Mesenchymal stem cell (in vitro differentiated cells and primary cell): ENCODE measurements at regions not wholly inside any gene's neighbourhood (a gene's known extent, or its start where the extent isn't known, plus 50 kb on each side); places are given as distances from the start of the nearest gene placed in this dataset.

Experiments used
- DNase-seq: peaks from one replicate; pipeline ENCODE4 v3.0.0-alpha.2; 2013
- H2AFZ ChIP-seq: one replicate; pipeline ENCODE4 v1.6.1; 2013; ENCODE audit warnings: low read depth, mild to moderate bottlenecking, control low read depth, inconsistent platforms, low read length, moderate library complexity
- H2AK5ac ChIP-seq: 2 replicates; pipeline ENCODE4 v1.6.1; 2013; ENCODE audit warnings: low read length, moderate library complexity, mild to moderate bottlenecking, inconsistent platforms; ENCODE audit not compliant: severe bottlenecking
- H2BK120ac ChIP-seq: one replicate; pipeline ENCODE4 v1.6.1; 2013; ENCODE audit warnings: low read depth, mild to moderate bottlenecking, inconsistent platforms, low read length, moderate library complexity
- H2BK12ac ChIP-seq, 2 experiments: one replicate each; pipeline ENCODE4 v1.6.1; 2013; ENCODE audit warnings: inconsistent platforms in 2 of 2, low read length in 2 of 2, mild to moderate bottlenecking in 2 of 2, moderate library complexity in 2 of 2, control low read depth in 1 of 2
- H2BK15ac ChIP-seq: one replicate; pipeline ENCODE4 v1.6.1; 2013; ENCODE audit warnings: mild to moderate bottlenecking, low read depth, inconsistent platforms; ENCODE audit not compliant: poor library complexity, severe bottlenecking
- H2BK5ac ChIP-seq: 2 replicates; pipeline ENCODE4 v1.6.1; 2013; ENCODE audit warnings: low read depth, mild to moderate bottlenecking, low read length, control low read depth, inconsistent platforms; ENCODE audit not compliant: poor library complexity, severe bottlenecking
- H3K14ac ChIP-seq, 2 experiments: one replicate each; pipeline ENCODE4 v1.6.1; 2013; ENCODE audit warnings: inconsistent platforms in 2 of 2, low read length in 2 of 2, control low read depth in 1 of 2, mild to moderate bottlenecking in 1 of 2, moderate library complexity in 1 of 2
- H3K18ac ChIP-seq, 2 experiments: one replicate each; pipeline ENCODE4 v1.6.1; 2013; ENCODE audit warnings: inconsistent platforms in 2 of 2, low read length in 2 of 2, control low read depth in 1 of 2, low read depth in 1 of 2, mild to moderate bottlenecking in 1 of 2
- H3K23ac ChIP-seq, 2 experiments: one replicate each; pipeline ENCODE4 v1.6.1; 2013; ENCODE audit warnings: inconsistent platforms in 2 of 2, low read length in 2 of 2, mild to moderate bottlenecking in 2 of 2, moderate library complexity in 2 of 2, control low read depth in 1 of 2
- H3K27ac ChIP-seq: 2 replicates; pipeline ENCODE4 v1.5.1; 2013; ENCODE audit warnings: mild to moderate bottlenecking, moderate library complexity, low read length, control low read depth, inconsistent platforms; ENCODE audit not compliant: poor library complexity, severe bottlenecking
- H3K27me3 ChIP-seq, 2 experiments: 2 replicates each; pipeline versions ENCODE4 v1.6.1 to v1.7.0; 2013; ENCODE audit warnings: low read length in 2 of 2, mild to moderate bottlenecking in 2 of 2, moderate library complexity in 2 of 2, control low read depth in 1 of 2, inconsistent platforms in 1 of 2; ENCODE audit not compliant: control insufficient read depth in 1 of 2, insufficient read depth in 1 of 2
- H3K36me3 ChIP-seq, 2 experiments: 2 replicates each; pipeline versions ENCODE4 v1.6.1 to v1.7.0; 2013; ENCODE audit warnings: low read length in 2 of 2, control low read depth in 1 of 2, inconsistent platforms in 1 of 2, low read depth in 1 of 2, mild to moderate bottlenecking in 1 of 2; ENCODE audit not compliant: insufficient read depth in 2 of 2, control insufficient read depth in 1 of 2
- H3K4ac ChIP-seq, 2 experiments: one replicate each; pipeline ENCODE4 v1.6.1; 2013; ENCODE audit warnings: inconsistent platforms in 2 of 2, low read length in 2 of 2, mild to moderate bottlenecking in 2 of 2, moderate library complexity in 2 of 2, control low read depth in 1 of 2, low read depth in 1 of 2
- H3K4me1 ChIP-seq: 2 replicates; pipeline ENCODE4 v1.6.1; 2013; ENCODE audit warnings: low read depth, low read length, control low read depth; ENCODE audit not compliant: control insufficient read depth, insufficient read depth
- H3K4me2 ChIP-seq: 2 replicates; pipeline ENCODE4 v1.6.1; 2013; ENCODE audit warnings: low read length, mild to moderate bottlenecking, inconsistent platforms; ENCODE audit not compliant: poor library complexity, severe bottlenecking
- H3K4me3 ChIP-seq, 2 experiments: 2 replicates each; pipeline versions ENCODE4 v1.5.1 to v1.7.0; 2013; ENCODE audit warnings: low read length in 2 of 2, mild to moderate bottlenecking in 2 of 2, control low read depth in 1 of 2, low read depth in 1 of 2; ENCODE audit not compliant: insufficient read depth in 1 of 2
- H3K79me1 ChIP-seq: replicated peaks from 2 replicates; pipeline ENCODE4 v1.6.1; 2013; ENCODE audit warnings: mild to moderate bottlenecking, control low read depth, low read length, inconsistent platforms; ENCODE audit not compliant: poor library complexity, severe bottlenecking
- H3K9ac ChIP-seq: 2 replicates; pipeline ENCODE4 v1.7.0; 2013; ENCODE audit warnings: mild to moderate bottlenecking, low read length, moderate library complexity
- H3K9me3 ChIP-seq: 2 replicates; pipeline ENCODE4 v1.7.0; 2013; ENCODE audit warnings: mild to moderate bottlenecking, low read length; ENCODE audit not compliant: control insufficient read depth
- H4K8ac ChIP-seq: one replicate; pipeline ENCODE4 v1.6.1; 2013; ENCODE audit warnings: inconsistent platforms, mild to moderate bottlenecking, low read length, moderate library complexity
- H4K91ac ChIP-seq: one replicate; pipeline ENCODE4 v1.6.1; 2013; ENCODE audit warnings: mild to moderate bottlenecking, low read length, inconsistent platforms
- WGBS: methylation state at CpG from one replicate; pipeline ENCODE4 v1.1.7; 2013; ENCODE audit warnings: mixed read lengths; 5-methylcytosine and 5-hydroxymethylcytosine counted together

- Histone ChIP-seq H3K4me1 (no peaks in the 10 kb centered on the region), H2AFZ (no peak overlapping the region), H3K79me1 (no peaks in the 10 kb centered on the region), H3K4me2 (no peak overlapping the region), H3K4ac (no peak overlapping the region), H4K91ac (no peak overlapping the region), H3K9me3 (no peaks in the 10 kb centered on the region), H2BK5ac (no peak overlapping the region), H3K14ac (no peak overlapping the region), H3K9ac (no peak overlapping the region), H3K36me3 (no peaks in the 10 kb centered on the region), H2BK15ac (no peak overlapping the region), H3K18ac (no peak overlapping the region), H3K23ac (no peak overlapping the region), H4K8ac (no peak overlapping the region), H2BK12ac (no peak overlapping the region), H2AK5ac (no peak overlapping the region), H2BK120ac (no peak overlapping the region), H3K4me3 (no peak overlapping the region), H3K27me3 (peaks cover 0 to 20% of the 10 kb centered on the region in 2 experiments), H3K27ac (no peak overlapping the region)
- no peak for DNase-seq
- WGBS, result 88% methylated on average over 6 of the region's 7 CpGs
Measured at GRCh38 chr5:170176916-170177315, 55.9 kb upstream of the C5orf58 start.

GRCh38 chr5:170178814-170179213 is 54.0 kb upstream of the C5orf58 start:
- no peaks in the 10 kb centered on the region for H3K79me1 ChIP-seq
- no peak overlapping the region for H3K14ac ChIP-seq
- no peak overlapping the region for H3K9ac ChIP-seq
- H2BK120ac ChIP-seq, result no peak overlapping the region
- peaks cover 0 to 28% of the 10 kb centered on the region in 2 experiments for H3K27me3 ChIP-seq
- no peak overlapping the region for H2BK15ac ChIP-seq
- H3K27ac ChIP-seq, result no peak overlapping the region
- no peak overlapping the region for H3K4me2 ChIP-seq
- no peak overlapping the region for H3K18ac ChIP-seq
- no peak overlapping the region for H3K4me3 ChIP-seq
- H3K4me1 ChIP-seq, result no peaks in the 10 kb centered on the region
- no peaks in the 10 kb centered on the region for H3K9me3 ChIP-seq
- H2AK5ac ChIP-seq, result no peak overlapping the region
- H3K4ac ChIP-seq, result no peak overlapping the region
- no peak for DNase-seq
- H3K23ac ChIP-seq, result no peak overlapping the region
- H2AFZ ChIP-seq, result no peak overlapping the region
- no peak overlapping the region for H2BK12ac ChIP-seq
- no peaks in the 10 kb centered on the region for H3K36me3 ChIP-seq
- no peak overlapping the region for H2BK5ac ChIP-seq
- H4K8ac ChIP-seq, result no peak overlapping the region
- no peak overlapping the region for H4K91ac ChIP-seq
- WGBS, result 92% methylated on average over 8 of the region's 8 CpGs

- Histone ChIP-seq H3K4me1 (no peaks in the 10 kb centered on the region), H3K27me3 (peaks cover 0 to 31% of the 10 kb centered on the region in 2 experiments), H3K9me3 (no peaks in the 10 kb centered on the region), H4K91ac (no peak overlapping the region), H4K8ac (no peak overlapping the region), H2BK12ac (no peak overlapping the region), H3K4ac (no peak overlapping the region), H3K79me1 (no peaks in the 10 kb centered on the region), H2BK120ac (no peak overlapping the region), H2AK5ac (no peak overlapping the region), H3K4me3 (no peak overlapping the region), H2BK15ac (no peak overlapping the region), H3K18ac (no peak overlapping the region), H3K4me2 (no peak overlapping the region), H2BK5ac (no peak overlapping the region), H3K14ac (no peak overlapping the region), H2AFZ (no peak overlapping the region), H3K27ac (no peak overlapping the region), H3K9ac (no peak overlapping the region), H3K23ac (no peak overlapping the region), H3K36me3 (no peaks in the 10 kb centered on the region)
- WGBS, result 70% methylated on average over 7 of the region's 7 CpGs
- DNase-seq, result peak; percentile 7
Measured at GRCh38 chr5:170179626-170180025, 53.2 kb upstream of the C5orf58 start.

GRCh38 chr5:170181902-170182301 is 50.9 kb upstream of the C5orf58 start:
- no peak overlapping the region for H4K8ac ChIP-seq
- H3K79me1 ChIP-seq, result no peaks in the 10 kb centered on the region

More at GRCh38 chr5:170181902-170182301, 50.9 kb upstream of the C5orf58 start:
- no peak overlapping the region for H4K91ac ChIP-seq
- no peak overlapping the region for H2AK5ac ChIP-seq
- no peak overlapping the region for H3K4ac ChIP-seq
- no peak overlapping the region for H2AFZ ChIP-seq
- H3K36me3 ChIP-seq, result no peaks in the 10 kb centered on the region
- no peak overlapping the region for H3K18ac ChIP-seq
- H2BK12ac ChIP-seq, result no peak overlapping the region
- H3K27me3 ChIP-seq, result peaks cover 5 to 36% of the 10 kb centered on the region in 2 experiments
- no peak overlapping the region for H3K14ac ChIP-seq
- no peak overlapping the region for H2BK15ac ChIP-seq
- no peak overlapping the region for H3K4me2 ChIP-seq
- H2BK120ac ChIP-seq, result no peak overlapping the region
- WGBS, result 86% methylated on average over 2 of the region's 2 CpGs
- no peak overlapping the region for H3K23ac ChIP-seq
- no peak for DNase-seq
- no peaks in the 10 kb centered on the region for H3K9me3 ChIP-seq
- no peaks in the 10 kb centered on the region for H3K4me1 ChIP-seq
- H2BK5ac ChIP-seq, result no peak overlapping the region
- no peak overlapping the region for H3K27ac ChIP-seq
- H3K9ac ChIP-seq, result no peak overlapping the region
- no peak overlapping the region for H3K4me3 ChIP-seq
